ENCODE measurements at regions not wholly inside any gene's neighbourhood (a gene's known extent, or its start where the extent isn't known, plus 50 kb on each side); places are given as distances from the start of the nearest gene placed in this dataset.

DNA sequence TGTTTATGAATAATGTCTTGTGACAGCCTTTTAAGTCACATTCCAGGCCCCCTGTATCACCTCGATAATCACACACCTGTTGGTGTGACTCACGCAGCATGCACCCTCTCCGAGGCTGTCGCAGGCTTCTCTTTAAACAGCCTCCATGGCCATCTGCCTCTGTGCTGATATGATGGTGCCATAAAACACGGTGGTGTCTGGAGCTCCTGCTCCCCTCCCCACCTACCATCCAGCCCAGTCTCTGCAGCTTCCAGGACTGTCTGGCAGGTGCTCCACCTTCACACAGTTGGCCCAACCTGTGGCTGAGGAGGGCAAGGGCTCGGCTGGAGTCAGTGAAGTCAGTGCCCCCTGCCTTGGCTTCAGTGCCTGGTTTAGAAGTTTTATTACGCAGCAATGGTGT is 173.8 kb upstream of the RPL34 start:
- TF ChIP-seq CTCF (IDR thresholded peaks at IDR 0.05) (no peak), EZH2 (IDR thresholded peaks at IDR 0.05; ENCODE audit: borderline replicate concordance, insufficient read depth, low read depth, low read length, poor library complexity, severe bottlenecking) (no peak)

Data from B cell (primary cell).